Panc1 (cell line): ENCODE measurements at regions not wholly inside any gene's neighbourhood (a gene's known extent, or its start where the extent isn't known, plus 50 kb on each side); places are given as distances from the start of the nearest gene placed in this dataset.

Experiments used
- POLR2AphosphoS5 ChIP-seq: IDR thresholded peaks from 2 replicates; pipeline ENCODE4 v1.6.1; 2012; ENCODE audit warnings: mild to moderate bottlenecking, low read depth, low read length, moderate library complexity
- TCF7L2 ChIP-seq: IDR thresholded peaks from 2 replicates; pipeline ENCODE4 v1.6.1; 2011; ENCODE audit warnings: mild to moderate bottlenecking, low read depth, low read length, inconsistent platforms
- TF ChIP-seq, protein P1 (sequence below), 2 experiments: IDR thresholded peaks; 2 replicates each; pipeline ENCODE4 v1.6.1; 2011 to 2012; ENCODE audit warnings: low read depth in 2 of 2, control low read depth in 1 of 2, low read length in 1 of 2, mild to moderate bottlenecking in 1 of 2, moderate library complexity in 1 of 2; ENCODE audit not compliant: insufficient read depth in 1 of 2
- TF ChIP-seq, protein P2 (sequence below): fragments of 450-650 bp; IDR thresholded peaks from 2 replicates; pipeline ENCODE4 v1.5.1; 2017; ENCODE audit warnings: mild to moderate bottlenecking

DNA sequence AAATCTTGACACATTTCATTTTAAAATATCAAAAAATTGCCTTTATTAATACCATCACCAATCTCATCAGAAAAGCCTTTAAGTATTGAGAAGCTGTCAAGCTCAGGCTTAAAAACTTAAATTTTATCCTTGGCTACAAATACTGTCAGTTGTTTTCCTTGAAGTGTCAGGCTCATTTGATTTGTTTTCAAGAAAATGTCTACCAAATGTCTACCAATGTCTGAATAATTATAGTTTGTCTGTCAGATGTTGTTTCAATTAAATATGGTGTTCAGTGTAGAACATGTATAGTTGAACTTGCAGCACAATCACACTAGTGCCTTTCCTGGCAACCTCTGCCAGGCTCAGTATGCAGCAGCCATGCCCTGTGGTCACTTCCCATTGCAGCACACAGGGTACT, 455.2 kb upstream of the ADAMTS16 start:
- TF ChIP-seq, protein P1, sequence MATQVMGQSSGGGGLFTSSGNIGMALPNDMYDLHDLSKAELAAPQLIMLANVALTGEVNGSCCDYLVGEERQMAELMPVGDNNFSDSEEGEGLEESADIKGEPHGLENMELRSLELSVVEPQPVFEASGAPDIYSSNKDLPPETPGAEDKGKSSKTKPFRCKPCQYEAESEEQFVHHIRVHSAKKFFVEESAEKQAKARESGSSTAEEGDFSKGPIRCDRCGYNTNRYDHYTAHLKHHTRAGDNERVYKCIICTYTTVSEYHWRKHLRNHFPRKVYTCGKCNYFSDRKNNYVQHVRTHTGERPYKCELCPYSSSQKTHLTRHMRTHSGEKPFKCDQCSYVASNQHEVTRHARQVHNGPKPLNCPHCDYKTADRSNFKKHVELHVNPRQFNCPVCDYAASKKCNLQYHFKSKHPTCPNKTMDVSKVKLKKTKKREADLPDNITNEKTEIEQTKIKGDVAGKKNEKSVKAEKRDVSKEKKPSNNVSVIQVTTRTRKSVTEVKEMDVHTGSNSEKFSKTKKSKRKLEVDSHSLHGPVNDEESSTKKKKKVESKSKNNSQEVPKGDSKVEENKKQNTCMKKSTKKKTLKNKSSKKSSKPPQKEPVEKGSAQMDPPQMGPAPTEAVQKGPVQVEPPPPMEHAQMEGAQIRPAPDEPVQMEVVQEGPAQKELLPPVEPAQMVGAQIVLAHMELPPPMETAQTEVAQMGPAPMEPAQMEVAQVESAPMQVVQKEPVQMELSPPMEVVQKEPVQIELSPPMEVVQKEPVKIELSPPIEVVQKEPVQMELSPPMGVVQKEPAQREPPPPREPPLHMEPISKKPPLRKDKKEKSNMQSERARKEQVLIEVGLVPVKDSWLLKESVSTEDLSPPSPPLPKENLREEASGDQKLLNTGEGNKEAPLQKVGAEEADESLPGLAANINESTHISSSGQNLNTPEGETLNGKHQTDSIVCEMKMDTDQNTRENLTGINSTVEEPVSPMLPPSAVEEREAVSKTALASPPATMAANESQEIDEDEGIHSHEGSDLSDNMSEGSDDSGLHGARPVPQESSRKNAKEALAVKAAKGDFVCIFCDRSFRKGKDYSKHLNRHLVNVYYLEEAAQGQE (IDR thresholded peaks at IDR 0.05; ENCODE audit: insufficient read depth in 1 of 2, low read depth in 2 of 2, low read length in 1 of 2), result no peak
- TF ChIP-seq TCF7L2 (no peak), POLR2AphosphoS5 (no peak)
- TF ChIP-seq, protein P2, sequence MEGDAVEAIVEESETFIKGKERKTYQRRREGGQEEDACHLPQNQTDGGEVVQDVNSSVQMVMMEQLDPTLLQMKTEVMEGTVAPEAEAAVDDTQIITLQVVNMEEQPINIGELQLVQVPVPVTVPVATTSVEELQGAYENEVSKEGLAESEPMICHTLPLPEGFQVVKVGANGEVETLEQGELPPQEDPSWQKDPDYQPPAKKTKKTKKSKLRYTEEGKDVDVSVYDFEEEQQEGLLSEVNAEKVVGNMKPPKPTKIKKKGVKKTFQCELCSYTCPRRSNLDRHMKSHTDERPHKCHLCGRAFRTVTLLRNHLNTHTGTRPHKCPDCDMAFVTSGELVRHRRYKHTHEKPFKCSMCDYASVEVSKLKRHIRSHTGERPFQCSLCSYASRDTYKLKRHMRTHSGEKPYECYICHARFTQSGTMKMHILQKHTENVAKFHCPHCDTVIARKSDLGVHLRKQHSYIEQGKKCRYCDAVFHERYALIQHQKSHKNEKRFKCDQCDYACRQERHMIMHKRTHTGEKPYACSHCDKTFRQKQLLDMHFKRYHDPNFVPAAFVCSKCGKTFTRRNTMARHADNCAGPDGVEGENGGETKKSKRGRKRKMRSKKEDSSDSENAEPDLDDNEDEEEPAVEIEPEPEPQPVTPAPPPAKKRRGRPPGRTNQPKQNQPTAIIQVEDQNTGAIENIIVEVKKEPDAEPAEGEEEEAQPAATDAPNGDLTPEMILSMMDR, result no peak
